Neural progenitor cell (in vitro differentiated cells): ENCODE measurements at regions not wholly inside any gene's neighbourhood (a gene's known extent, or its start where the extent isn't known, plus 50 kb on each side); places are given as distances from the start of the nearest gene placed in this dataset.

Source experiments
- CTCF ChIP-seq: fragments of 200-600 bp; sonication (generic); IDR thresholded peaks from 2 replicates; pipeline ENCODE4 v1.5.1; 2017; ENCODE audit warnings: antibody characterized with exemption, mild to moderate bottlenecking
- EZH2 ChIP-seq: fragments of 200-600 bp; sonication (generic); IDR thresholded peaks from 2 replicates; pipeline ENCODE4 v1.6.1; 2017; ENCODE audit warnings: antibody characterized with exemption, mild to moderate bottlenecking, moderate library complexity
- EZH2phosphoT487 ChIP-seq: fragments of 200-600 bp; sonication (generic); IDR thresholded peaks from 2 replicates; pipeline ENCODE4 v1.6.1; 2017; ENCODE audit warnings: antibody characterized with exemption

GRCh38 chr4:129614611-129615010, 518.7 kb downstream of the C4orf33 start:
- TF ChIP-seq CTCF, result no peak
- TF ChIP-seq EZH2, result no peak
- TF ChIP-seq EZH2phosphoT487, result no peak
